Calu3 (cell line): ENCODE measurements at regions not wholly inside any gene's neighbourhood (a gene's known extent, or its start where the extent isn't known, plus 50 kb on each side); places are given as distances from the start of the nearest gene placed in this dataset.

Experiments
- BruUV-seq: library from RNA; stranded (reverse); fragments of 400-500 nt; replicated peaks from 2 replicates; lab custom pipeline; 2021; lab: Mats Ljungman, UMichigan
- CTCF ChIA-PET: fragments of 300-600 bp; sonication (Branson Sonifier 250); formaldehyde crosslinking; loops from one replicate; lab custom pipeline; 2022; ENCODE audit warnings: antibody characterized with exemption; lab: Charles Lee
- DNase-seq: peaks from one replicate; pipeline ENCODE4 v3.0.0; 2022
- H3K27ac Mint-ChIP-seq: one replicate; pipeline ENCODE4 v1.8.0; 2022; ENCODE audit warnings: mixed read lengths; ENCODE audit not compliant: unreplicated experiment
- H3K27me3 Mint-ChIP-seq: one replicate; pipeline ENCODE4 v1.8.0; 2022; ENCODE audit warnings: mixed read lengths; ENCODE audit not compliant: unreplicated experiment
- H3K36me3 Mint-ChIP-seq: one replicate; pipeline ENCODE4 v1.8.0; 2022; ENCODE audit warnings: mild to moderate bottlenecking, moderate library complexity, mixed read lengths; ENCODE audit not compliant: insufficient read depth, unreplicated experiment
- H3K4me1 Mint-ChIP-seq: one replicate; pipeline ENCODE4 v1.8.0; 2022; ENCODE audit warnings: mild to moderate bottlenecking, low read depth, mixed read lengths; ENCODE audit not compliant: unreplicated experiment
- H3K4me3 Mint-ChIP-seq: one replicate; pipeline ENCODE4 v1.8.0; 2022; ENCODE audit warnings: mild to moderate bottlenecking, low read depth, moderate library complexity, mixed read lengths; ENCODE audit not compliant: unreplicated experiment
- H3K9me3 Mint-ChIP-seq: one replicate; pipeline ENCODE4 v1.8.0; 2022; ENCODE audit warnings: low read depth, mixed read lengths; ENCODE audit not compliant: unreplicated experiment
- intact Hi-C: fragments of 100-400 bp; cut with micrococcal nuclease; formaldehyde crosslinking; loops from one replicate; pipeline ENCODE4 v1.10.0; 2022; ENCODE audit not compliant: unreplicated experiment
- TF ChIP-seq, protein P1 (sequence below): fragments of 200-600 bp; IDR thresholded peaks from one replicate; pipeline ENCODE4 v1.8.0; 2022; ENCODE audit warnings: antibody characterized with exemption; ENCODE audit not compliant: unreplicated experiment

DNA sequence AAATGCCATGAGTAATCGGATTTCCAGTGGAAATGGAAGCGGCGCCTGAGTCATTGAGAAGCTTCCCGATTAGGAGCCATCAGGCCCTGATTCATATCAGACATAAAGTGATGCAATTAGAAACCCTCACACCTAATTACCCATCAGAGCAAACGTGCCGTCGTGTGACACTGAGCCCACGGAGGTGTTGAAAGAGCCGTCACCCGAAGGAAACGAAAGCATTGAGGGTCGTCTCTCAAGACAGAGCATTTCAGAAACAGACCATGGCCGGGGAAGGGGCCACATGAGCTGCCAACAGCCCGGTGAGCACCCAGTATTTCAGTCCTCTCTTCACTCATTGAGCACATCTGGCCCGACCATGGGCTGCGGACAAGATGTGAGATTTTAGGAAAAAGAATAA lies 829.3 kb downstream of the TBC1D22A start:
- Mint-ChIP-seq H3K4me1 (no peaks in the 10 kb centered on the region), H3K27me3 (no peaks in the 10 kb centered on the region), H3K27ac (no peak overlapping the region), H3K36me3 (no peaks in the 10 kb centered on the region), H3K9me3 (peaks cover 16% of the 10 kb centered on the region), H3K4me3 (no peak overlapping the region)
- intact Hi-C loops, result no loop called here
- no peak for DNase-seq
- BruUV-seq, result no TSS peak
- TF ChIP-seq, protein P1, sequence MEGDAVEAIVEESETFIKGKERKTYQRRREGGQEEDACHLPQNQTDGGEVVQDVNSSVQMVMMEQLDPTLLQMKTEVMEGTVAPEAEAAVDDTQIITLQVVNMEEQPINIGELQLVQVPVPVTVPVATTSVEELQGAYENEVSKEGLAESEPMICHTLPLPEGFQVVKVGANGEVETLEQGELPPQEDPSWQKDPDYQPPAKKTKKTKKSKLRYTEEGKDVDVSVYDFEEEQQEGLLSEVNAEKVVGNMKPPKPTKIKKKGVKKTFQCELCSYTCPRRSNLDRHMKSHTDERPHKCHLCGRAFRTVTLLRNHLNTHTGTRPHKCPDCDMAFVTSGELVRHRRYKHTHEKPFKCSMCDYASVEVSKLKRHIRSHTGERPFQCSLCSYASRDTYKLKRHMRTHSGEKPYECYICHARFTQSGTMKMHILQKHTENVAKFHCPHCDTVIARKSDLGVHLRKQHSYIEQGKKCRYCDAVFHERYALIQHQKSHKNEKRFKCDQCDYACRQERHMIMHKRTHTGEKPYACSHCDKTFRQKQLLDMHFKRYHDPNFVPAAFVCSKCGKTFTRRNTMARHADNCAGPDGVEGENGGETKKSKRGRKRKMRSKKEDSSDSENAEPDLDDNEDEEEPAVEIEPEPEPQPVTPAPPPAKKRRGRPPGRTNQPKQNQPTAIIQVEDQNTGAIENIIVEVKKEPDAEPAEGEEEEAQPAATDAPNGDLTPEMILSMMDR, result no peak
- CTCF ChIA-PET, result no interaction called here

DNA sequence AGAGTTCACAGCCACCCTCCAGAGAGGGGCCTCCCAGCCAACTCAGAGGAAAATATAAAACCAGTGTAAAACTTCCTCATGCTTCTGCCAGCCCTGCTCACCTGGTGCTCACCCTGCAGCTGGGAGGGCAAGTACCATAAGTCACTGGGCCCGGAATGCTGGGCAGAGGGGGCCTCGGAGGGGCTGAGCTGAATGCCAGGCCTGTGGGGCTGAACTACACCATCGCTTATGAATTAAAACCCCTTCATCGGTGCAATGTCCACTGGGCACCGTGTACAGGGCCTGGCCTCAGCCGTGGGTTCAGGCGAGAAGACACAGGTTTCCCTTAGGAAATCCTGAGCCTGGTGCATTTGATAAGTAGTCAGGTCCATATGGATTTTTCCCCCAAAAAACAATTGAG lies 828.6 kb downstream of the TBC1D22A start:
- Mint-ChIP-seq H3K9me3 (peaks cover 16% of the 10 kb centered on the region), H3K27ac (no peak overlapping the region), H3K4me3 (no peak overlapping the region), H3K27me3 (no peaks in the 10 kb centered on the region), H3K4me1 (no peaks in the 10 kb centered on the region), H3K36me3 (no peaks in the 10 kb centered on the region)
- no peak for DNase-seq
- intact Hi-C loops, result no loop called here
- CTCF ChIA-PET, result no interaction called here
- TF ChIP-seq, protein P1, result no peak
- no TSS peak for BruUV-seq

DNA sequence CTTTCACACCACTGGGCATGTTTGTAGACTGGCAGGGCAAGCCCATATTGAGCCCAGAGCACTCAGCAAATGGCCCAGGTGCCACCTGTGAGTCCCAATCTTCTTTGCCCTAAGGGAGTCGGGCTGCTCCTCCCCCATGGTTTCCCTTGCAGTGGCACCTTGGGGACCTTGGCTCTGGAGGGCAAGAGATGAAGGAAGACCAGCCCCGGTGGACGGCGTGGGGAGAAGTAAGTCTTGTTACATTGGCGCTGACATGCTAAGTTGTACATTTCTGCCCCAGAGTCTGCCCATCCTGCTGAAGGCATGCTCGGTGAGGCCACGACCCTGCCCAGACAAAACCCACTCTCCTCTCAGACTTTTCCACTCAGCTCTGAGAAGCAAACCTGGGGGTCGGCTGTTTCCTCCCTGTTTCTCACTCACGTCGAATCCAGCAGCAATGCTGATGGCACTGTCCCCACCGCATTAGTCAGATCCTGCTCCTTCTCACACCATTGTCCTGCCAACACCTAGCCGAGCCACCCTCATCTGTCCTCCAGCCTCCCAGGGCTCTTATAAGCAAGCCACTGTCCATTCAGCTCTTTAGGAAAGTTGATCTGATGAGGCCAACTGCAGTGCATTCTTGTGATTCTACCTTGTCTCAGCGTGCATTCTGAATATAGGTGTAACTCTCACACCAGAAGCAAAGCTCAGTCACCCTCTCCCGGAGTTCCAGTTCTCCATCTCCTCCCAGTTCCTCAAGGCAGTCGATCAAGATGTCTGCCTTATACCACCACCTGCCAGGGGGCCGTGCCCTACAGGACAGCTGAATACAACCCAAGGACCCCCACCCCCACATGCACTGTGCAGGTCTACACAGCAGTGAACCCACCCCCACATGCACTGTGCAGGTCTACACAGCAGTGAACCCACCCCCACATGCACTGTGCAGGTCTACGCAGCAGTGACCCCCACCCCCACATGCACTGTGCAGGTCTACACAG lies 827.1 kb downstream of the TBC1D22A start:
- Mint-ChIP-seq H3K27ac (no peak overlapping the region), H3K4me1 (no peaks in the 10 kb centered on the region), H3K27me3 (no peaks in the 10 kb centered on the region), H3K4me3 (no peak overlapping the region), H3K9me3 (peaks cover 14% of the 10 kb centered on the region), H3K36me3 (no peaks in the 10 kb centered on the region)
- intact Hi-C loops, result no loop called here
- BruUV-seq, result no TSS peak
- no peak for DNase-seq
- CTCF ChIA-PET, result no interaction called here
- TF ChIP-seq, protein P1, result no peak

DNA sequence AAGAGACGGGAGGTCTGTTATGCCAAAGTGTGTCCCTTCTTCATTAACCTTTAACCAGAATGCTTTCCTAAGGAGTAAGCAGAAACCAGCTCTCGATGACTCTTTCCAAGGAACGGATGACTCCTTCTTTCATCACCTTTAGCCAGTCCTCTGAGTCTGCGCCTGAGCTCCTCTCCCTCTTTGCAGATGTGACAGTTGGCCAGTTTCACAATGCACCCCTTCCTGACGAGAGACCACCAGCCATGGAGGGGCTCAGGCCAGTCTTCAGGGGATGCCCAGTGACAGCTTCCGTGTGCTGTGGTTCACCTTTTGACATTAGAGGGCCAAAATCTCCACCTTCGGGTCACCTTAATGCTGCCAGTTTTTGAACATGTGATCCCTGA lies 826.1 kb downstream of the TBC1D22A start:
- no peaks in the 10 kb centered on the region for H3K4me1 Mint-ChIP-seq
- no peak overlapping the region for H3K4me3 Mint-ChIP-seq
- peaks cover 14% of the 10 kb centered on the region for H3K9me3 Mint-ChIP-seq
- DNase-seq, result no peak
- H3K27ac Mint-ChIP-seq, result no peak overlapping the region
- no peaks in the 10 kb centered on the region for H3K27me3 Mint-ChIP-seq
- CTCF ChIA-PET, result no interaction called here
- no TSS peak for BruUV-seq
- no peaks in the 10 kb centered on the region for H3K36me3 Mint-ChIP-seq
- intact Hi-C loops, result no loop called here
- TF ChIP-seq, protein P1, result no peak
